HepG2 (cell line): ENCODE measurements at regions not wholly inside any gene's neighbourhood (a gene's known extent, or its start where the extent isn't known, plus 50 kb on each side); places are given as distances from the start of the nearest gene placed in this dataset.

ENCODE experiments used
- ATAC-seq: fragments of 200-7000 bp; cut with Tn5 transposase; 3 replicates; pipeline ENCODE4 v1.9.1; 2020; ENCODE audit warnings: mild to moderate bottlenecking, moderate library complexity
- BruUV-seq: library from RNA; stranded (reverse); fragments of 400-500 nt; replicated peaks from 2 replicates; lab custom pipeline; 2021; lab: Mats Ljungman, UMichigan
- CTCF ChIA-PET: fragments of 300-600 bp; formaldehyde crosslinking; extraction: SDS; loops from one replicate; lab custom pipeline; 2021; ENCODE audit warnings: low total read pairs, inconsistent platforms, low intra/inter-chr PET ratio; lab: Yijun Ruan, JAX
- POLR2A ChIA-PET: fragments of 350-600 bp; sonication (Branson Sonifier 250); formaldehyde crosslinking; loops from one replicate; lab custom pipeline; 2020; ENCODE audit warnings: antibody characterized with exemption, inconsistent platforms; lab: Yijun Ruan, JAX
- DNase-seq: peaks from one replicate; pipeline ENCODE4 v3.0.0-alpha.2; 2015; ENCODE audit warnings: low spot score
- FAIRE-seq: peaks from 3 replicates; lab custom pipeline; 2011; peaks lifted over from hg19 to GRCh38; lab: Jason Lieb, UNC
- H2AFZ ChIP-seq: one replicate; pipeline ENCODE4 v1.6.1; 2011; ENCODE audit warnings: low read length, inconsistent platforms
- H3K27ac ChIP-seq: fragments of 300-600 bp; 3 replicates; pipeline ENCODE4 v1.8.0; 2011; ENCODE audit warnings: mixed run types, mild to moderate bottlenecking, mixed read lengths, low read length, inconsistent platforms; ENCODE audit not compliant: insufficient read depth; ENCODE audit errors: extremely low read length
- H3K27me3 ChIP-seq, 2 experiments: fragments of 200-600 bp in 1 of 2; 2 replicates in 1 of 2; 3 replicates in 1 of 2; pipeline versions ENCODE4 v1.6.0 to v1.8.0; 2011; ENCODE audit warnings: low read length in 2 of 2, mild to moderate bottlenecking in 2 of 2, moderate library complexity in 2 of 2, inconsistent platforms in 1 of 2; ENCODE audit not compliant: insufficient read depth in 2 of 2, control insufficient read depth in 1 of 2
- H3K36me3 ChIP-seq, 2 experiments: fragments of 200-600 bp in 1 of 2; replicated peaks in 1 of 2; 2 replicates in 1 of 2; 3 replicates in 1 of 2; pipeline versions ENCODE4 v1.5.1 to v1.8.0; 2011; ENCODE audit warnings: low read length in 2 of 2, inconsistent platforms in 1 of 2; ENCODE audit not compliant: insufficient read depth in 2 of 2, control insufficient read depth in 1 of 2
- H3K4me1 ChIP-seq: 2 replicates; pipeline ENCODE4 v1.5.1; 2012; ENCODE audit warnings: low read length, inconsistent platforms; ENCODE audit not compliant: insufficient read depth
- H3K4me2 ChIP-seq: 2 replicates; pipeline ENCODE4 v1.6.0; 2011; ENCODE audit warnings: low read depth, low read length, inconsistent platforms
- H3K4me3 ChIP-seq, 3 experiments: fragments of 200-600 bp in 1 of 3; sonication (generic), shearing (Covaris generic) in 1 of 3; replicated peaks in 1 of 3; 2 replicates each; pipeline ENCODE4 v1.5.1; 2011 to 2016; ENCODE audit warnings: low read length in 3 of 3, inconsistent platforms in 2 of 3, low read depth in 2 of 3, mild to moderate bottlenecking in 2 of 3, control low read depth in 1 of 3, mixed read lengths in 1 of 3; ENCODE audit not compliant: insufficient read depth in 1 of 3
- H3K79me2 ChIP-seq: one replicate; pipeline ENCODE4 v1.6.1; 2011; ENCODE audit warnings: low read length, inconsistent platforms; ENCODE audit not compliant: insufficient read depth
- H3K9ac ChIP-seq: 2 replicates; pipeline ENCODE4 v1.6.0; 2011; ENCODE audit warnings: mild to moderate bottlenecking, low read depth, low read length, inconsistent platforms; ENCODE audit not compliant: insufficient read depth
- H3K9me3 ChIP-seq: 2 replicates; pipeline ENCODE4 v1.5.1; 2012; ENCODE audit warnings: mild to moderate bottlenecking, low read length
- H4K20me1 ChIP-seq: 2 replicates; pipeline ENCODE4 v1.6.0; 2011; ENCODE audit warnings: inconsistent platforms, mild to moderate bottlenecking, low read length, moderate library complexity; ENCODE audit not compliant: insufficient read depth
- CENPT ChIP-seq: sonication (generic); formaldehyde crosslinking; IDR thresholded peaks from 2 replicates; pipeline ENCODE4 v1.8.0; 2022; ENCODE audit warnings: low read depth, mild to moderate bottlenecking, moderate library complexity, missing genetic modification reagents
- HNF1A ChIP-seq, 2 experiments: sonication (generic) in 1 of 2; formaldehyde crosslinking in 1 of 2; IDR thresholded peaks; 2 replicates each; pipeline versions ENCODE4 v1.4.0 to v1.6.1; 2016 to 2020; ENCODE audit warnings: borderline replicate concordance in 1 of 2, low read depth in 1 of 2, mild to moderate bottlenecking in 1 of 2, missing genetic modification reagents in 1 of 2
- NCOA5 ChIP-seq: sonication (generic); formaldehyde crosslinking; IDR thresholded peaks from 2 replicates; pipeline ENCODE4 v1.4.0; 2020; ENCODE audit warnings: missing genetic modification reagents
- ZFP36L2 ChIP-seq: sonication (generic); formaldehyde crosslinking; IDR thresholded peaks from 2 replicates; pipeline ENCODE4 v1.4.0; 2020; ENCODE audit warnings: missing genetic modification reagents
- ZNF713 ChIP-seq: sonication (generic); formaldehyde crosslinking; IDR thresholded peaks from 2 replicates; pipeline ENCODE4 v1.4.0; 2020; ENCODE audit warnings: mild to moderate bottlenecking, missing genetic modification reagents
- WGBS: methylation state at CpG from one replicate; pipeline ENCODE4 v1.1.6; 2017; ENCODE audit warnings: low lambda C conversion rate; 5-methylcytosine and 5-hydroxymethylcytosine counted together
- in situ Hi-C: cut with HindIII; loops from 2 replicates; pipeline ENCODE4 v1.10.0; 2017; ENCODE audit warnings: low pct_unique_long_range_greater_than_20kb; ENCODE audit not compliant: extremely low pct_ligation_motif_present
- intact Hi-C: fragments of 100-400 bp; cut with micrococcal nuclease; formaldehyde crosslinking; loops from one replicate; pipeline ENCODE4 v1.10.0; 2022; ENCODE audit not compliant: unreplicated experiment

- FAIRE-seq (no peak), DNase-seq (no peak), ATAC-seq (no peak)
- Histone ChIP-seq H3K4me1 (no peaks in the 10 kb centered on the region), H3K27me3 (no peaks in the 10 kb centered on the region; a peak in 1 of 5 replicates), H4K20me1 (no peaks in the 10 kb centered on the region), H3K4me2 (no peak overlapping the region), H3K79me2 (no peaks in the 10 kb centered on the region), H2AFZ (no peak overlapping the region), H3K36me3 (no peaks in the 10 kb centered on the region), H3K9me3 (no peaks in the 10 kb centered on the region), H3K27ac (no peak overlapping the region), H3K9ac (no peak overlapping the region), H3K4me3 (no peak overlapping the region)
- ChIA-PET CTCF (no interaction called here), POLR2A (no interaction called here)
- intact Hi-C loops (no loop called here), in situ Hi-C loops (no loop called here)
- TF ChIP-seq HNF1A (IDR thresholded peaks at IDR 0.05; ENCODE audit: low read depth): no peak
- TF ChIP-seq HNF1A (CRISPR knock-in tag; IDR thresholded peaks at IDR 0.05; ENCODE audit: borderline replicate concordance): no peak
- no peak for TF ChIP-seq ZFP36L2 (CRISPR knock-in tag)
- no peak for TF ChIP-seq NCOA5 (CRISPR knock-in tag)
- no peak for TF ChIP-seq ZNF713 (CRISPR knock-in tag)
- no peak for TF ChIP-seq CENPT (CRISPR knock-in tag)
- BruUV-seq: no TSS peak
- WGBS: 54% methylated on average over 3 of the region's 3 CpGs
Measured at GRCh38 chr18:73948497-73948896, 199.1 kb downstream of the FBXO15 start.
